H1 (cell line): ENCODE measurements at regions not wholly inside any gene's neighbourhood (a gene's known extent, or its start where the extent isn't known, plus 50 kb on each side); places are given as distances from the start of the nearest gene placed in this dataset.

ENCODE experiments used
- ATF2 ChIP-seq: IDR thresholded peaks from 2 replicates; pipeline ENCODE4 v1.6.1; 2012; ENCODE audit warnings: low read length, inconsistent platforms
- BACH1 ChIP-seq: IDR thresholded peaks from 2 replicates; pipeline ENCODE4 v1.6.1; 2012; ENCODE audit warnings: low read length, improper control_type of control experiment
- CHD7 ChIP-seq: fragments of 300-600 bp; sonication (generic); IDR thresholded peaks from 2 replicates; pipeline ENCODE4 v1.7.1; 2012; ENCODE audit warnings: low read length, moderate library complexity, mild to moderate bottlenecking, inconsistent platforms; ENCODE audit not compliant: insufficient replicate concordance
- POLR2AphosphoS5 ChIP-seq: IDR thresholded peaks from 2 replicates; pipeline ENCODE4 v1.6.1; 2011; ENCODE audit warnings: low read depth, low read length
- TAF7 ChIP-seq: optimal IDR thresholded peaks from 2 replicates; pipeline ENCODE3; 2011; ENCODE audit warnings: low read depth, mild to moderate bottlenecking, inconsistent platforms, low read length, moderate library complexity, borderline replicate concordance

- TF ChIP-seq CHD7 = no peak
- TF ChIP-seq POLR2AphosphoS5 = no peak
- TF ChIP-seq BACH1 = no peak
- no peak for TF ChIP-seq ATF2
- no peak for TF ChIP-seq TAF7
- TF ChIP-seq, all 59 proteins: peak for 0
Measured at GRCh38 chr6:9233226-9233625, 797.9 kb upstream of the SLC35B3 start (continued).
